H9 (cell line): ENCODE measurements at regions not wholly inside any gene's neighbourhood (a gene's known extent, or its start where the extent isn't known, plus 50 kb on each side); places are given as distances from the start of the nearest gene placed in this dataset.

ENCODE experiments used
- DNase-seq: peaks from one replicate; pipeline ENCODE4 v3.0.0-alpha.2; 2017
- H2AFZ ChIP-seq: one replicate; pipeline ENCODE4 v1.6.1; 2013; ENCODE audit warnings: mild to moderate bottlenecking, low read length, control low read depth, moderate library complexity
- H2AK5ac ChIP-seq: 2 replicates; pipeline ENCODE4 v1.6.1; 2013; ENCODE audit warnings: low read length, control low read depth, mixed read lengths; ENCODE audit not compliant: insufficient read length
- H2BK120ac ChIP-seq: one replicate; pipeline ENCODE4 v1.6.1; 2013; ENCODE audit warnings: low read depth, mild to moderate bottlenecking, low read length, control low read depth, inconsistent platforms; ENCODE audit not compliant: poor library complexity, severe bottlenecking
- H2BK12ac ChIP-seq: 2 replicates; pipeline ENCODE4 v1.6.1; 2013; ENCODE audit warnings: low read length, control low read depth, mixed read lengths, low read depth; ENCODE audit not compliant: insufficient read length
- H2BK15ac ChIP-seq: 2 replicates; pipeline ENCODE4 v1.6.1; 2013; ENCODE audit warnings: low read depth, low read length, control low read depth
- H2BK20ac ChIP-seq: one replicate; pipeline ENCODE4 v1.6.1; 2013; ENCODE audit warnings: low read depth, mild to moderate bottlenecking, low read length, control low read depth, inconsistent platforms; ENCODE audit not compliant: poor library complexity, severe bottlenecking
- H2BK5ac ChIP-seq: 2 replicates; pipeline ENCODE4 v1.6.1; 2013; ENCODE audit warnings: low read length, control low read depth, mixed read lengths; ENCODE audit not compliant: insufficient read length
- H3K14ac ChIP-seq: 2 replicates; pipeline ENCODE4 v1.6.1; 2013; ENCODE audit warnings: low read length, control low read depth; ENCODE audit not compliant: insufficient read depth
- H3K18ac ChIP-seq: 2 replicates; pipeline ENCODE4 v1.6.1; 2013; ENCODE audit warnings: low read depth, mild to moderate bottlenecking, mixed read lengths, low read length, control low read depth; ENCODE audit not compliant: insufficient read length
- H3K23ac ChIP-seq: 2 replicates; pipeline ENCODE4 v1.6.1; 2013; ENCODE audit warnings: low read length, control low read depth, mixed read lengths, low read depth; ENCODE audit not compliant: insufficient read length
- H3K23me2 ChIP-seq: 2 replicates; pipeline ENCODE4 v1.6.1; 2013; ENCODE audit warnings: low read depth, mild to moderate bottlenecking, mixed read lengths, low read length, control low read depth; ENCODE audit not compliant: insufficient read length, poor library complexity, severe bottlenecking
- H3K27ac ChIP-seq: 2 replicates; pipeline ENCODE4 v1.5.1; 2013; ENCODE audit warnings: low read length, control low read depth, mixed read lengths, low read depth; ENCODE audit not compliant: insufficient read length
- H3K27me3 ChIP-seq: 2 replicates; pipeline ENCODE4 v1.6.1; 2013; ENCODE audit warnings: low read length, control low read depth, inconsistent platforms; ENCODE audit not compliant: insufficient read depth
- H3K4ac ChIP-seq: 2 replicates; pipeline ENCODE4 v1.6.1; 2013; ENCODE audit warnings: low read depth, mild to moderate bottlenecking, control low read depth, inconsistent platforms, low read length, moderate library complexity
- H3K4me1 ChIP-seq: 2 replicates; pipeline ENCODE4 v1.6.1; 2013; ENCODE audit warnings: low read length, control low read depth, inconsistent platforms; ENCODE audit not compliant: insufficient read depth
- H3K4me2 ChIP-seq: 2 replicates; pipeline ENCODE4 v1.6.1; 2013; ENCODE audit warnings: low read length, control low read depth, mixed read lengths; ENCODE audit not compliant: insufficient read length, insufficient read depth
- H3K56ac ChIP-seq: 2 replicates; pipeline ENCODE4 v1.6.1; 2013; ENCODE audit warnings: low read depth, mild to moderate bottlenecking, mixed read lengths, low read length, control low read depth; ENCODE audit not compliant: insufficient read length
- H3K79me1 ChIP-seq: 2 replicates; pipeline ENCODE4 v1.6.1; 2013; ENCODE audit warnings: low read depth, mild to moderate bottlenecking, moderate library complexity, low read length, control low read depth, inconsistent platforms; ENCODE audit not compliant: insufficient read depth, poor library complexity, severe bottlenecking
- H3K79me2 ChIP-seq: 2 replicates; pipeline ENCODE4 v1.6.1; 2013; ENCODE audit warnings: low read length, control low read depth, inconsistent platforms; ENCODE audit not compliant: insufficient read depth
- H3K9ac ChIP-seq: 2 replicates; pipeline ENCODE4 v1.6.1; 2013; ENCODE audit warnings: low read length, control low read depth, mixed read lengths; ENCODE audit not compliant: insufficient read length; ENCODE audit errors: extremely low read depth
- H3K9me3 ChIP-seq: one replicate; pipeline ENCODE4 v1.6.1; 2013; ENCODE audit warnings: low read depth, low read length, inconsistent platforms; ENCODE audit not compliant: control insufficient read depth
- H3T11ph ChIP-seq: one replicate; pipeline ENCODE4 v1.6.1; 2013; ENCODE audit warnings: mild to moderate bottlenecking, low read length, control low read depth, inconsistent platforms
- H4K20me1 ChIP-seq: one replicate; pipeline ENCODE4 v1.6.1; 2013; ENCODE audit not compliant: control insufficient read depth, insufficient read length, insufficient read depth
- H4K5ac ChIP-seq: 2 replicates; pipeline ENCODE4 v1.6.1; 2013; ENCODE audit warnings: low read depth, mild to moderate bottlenecking, mixed read lengths, low read length, control low read depth; ENCODE audit not compliant: insufficient read length
- H4K8ac ChIP-seq: replicated peaks from 2 replicates; pipeline ENCODE4 v1.6.1; 2013; ENCODE audit warnings: low read length, control low read depth, mixed read lengths, low read depth; ENCODE audit not compliant: insufficient read length
- H4K91ac ChIP-seq: 2 replicates; pipeline ENCODE4 v1.6.1; 2013; ENCODE audit warnings: low read depth, mild to moderate bottlenecking, moderate library complexity, mixed read lengths, low read length, control low read depth; ENCODE audit not compliant: insufficient read length
- H3K27ac Mint-ChIP-seq, 3 experiments: 2 replicates in 2 of 3; 3 replicates in 1 of 3; pipeline ENCODE4 v1.8.0; 2020 to 2021; ENCODE audit warnings: mixed read lengths in 3 of 3, mild to moderate bottlenecking in 1 of 3, moderate library complexity in 1 of 3
- H3K27me3 Mint-ChIP-seq: 2 replicates; pipeline ENCODE4 v1.8.0; 2021; ENCODE audit warnings: low read depth, mild to moderate bottlenecking, moderate library complexity, mixed read lengths
- H3K36me3 Mint-ChIP-seq, 3 experiments: 2 replicates in 2 of 3; 3 replicates in 1 of 3; pipeline ENCODE4 v1.8.0; 2020 to 2021; ENCODE audit warnings: low read depth in 3 of 3, mixed read lengths in 3 of 3; ENCODE audit not compliant: insufficient read depth in 1 of 3
- H3K4me1 Mint-ChIP-seq, 2 experiments: 2 replicates each; pipeline ENCODE4 v1.8.0; 2020; ENCODE audit warnings: mixed read lengths in 2 of 2
- H3K4me3 Mint-ChIP-seq, 2 experiments: 2 replicates in 1 of 2; 3 replicates in 1 of 2; pipeline ENCODE4 v1.8.0; 2020 to 2021; ENCODE audit warnings: mild to moderate bottlenecking in 2 of 2, mixed read lengths in 2 of 2, moderate library complexity in 1 of 2
- H3K9me3 Mint-ChIP-seq, 2 experiments: 2 replicates in 1 of 2; 3 replicates in 1 of 2; pipeline ENCODE4 v1.8.0; 2020; ENCODE audit warnings: mild to moderate bottlenecking in 2 of 2, mixed read lengths in 2 of 2, moderate library complexity in 1 of 2
- WGBS: extraction: QIAGEN DNeasy Blood & Tissue Kit; methylation state at CpG from one replicate; pipeline ENCODE4 v1.1.7; 2013; ENCODE audit warnings: missing lambda C conversion rate, low lambda C conversion rate, mixed read lengths; ENCODE audit not compliant: insufficient read length; ENCODE audit errors: extremely low coverage; 5-methylcytosine and 5-hydroxymethylcytosine counted together
- TF ChIP-seq, protein P1 (sequence below): fragments of 200-600 bp; sonication (generic); conservative IDR thresholded peaks from 3 replicates; pipeline ENCODE4 v1.8.0; 2021; ENCODE audit warnings: antibody characterized with exemption, mild to moderate bottlenecking

DNA sequence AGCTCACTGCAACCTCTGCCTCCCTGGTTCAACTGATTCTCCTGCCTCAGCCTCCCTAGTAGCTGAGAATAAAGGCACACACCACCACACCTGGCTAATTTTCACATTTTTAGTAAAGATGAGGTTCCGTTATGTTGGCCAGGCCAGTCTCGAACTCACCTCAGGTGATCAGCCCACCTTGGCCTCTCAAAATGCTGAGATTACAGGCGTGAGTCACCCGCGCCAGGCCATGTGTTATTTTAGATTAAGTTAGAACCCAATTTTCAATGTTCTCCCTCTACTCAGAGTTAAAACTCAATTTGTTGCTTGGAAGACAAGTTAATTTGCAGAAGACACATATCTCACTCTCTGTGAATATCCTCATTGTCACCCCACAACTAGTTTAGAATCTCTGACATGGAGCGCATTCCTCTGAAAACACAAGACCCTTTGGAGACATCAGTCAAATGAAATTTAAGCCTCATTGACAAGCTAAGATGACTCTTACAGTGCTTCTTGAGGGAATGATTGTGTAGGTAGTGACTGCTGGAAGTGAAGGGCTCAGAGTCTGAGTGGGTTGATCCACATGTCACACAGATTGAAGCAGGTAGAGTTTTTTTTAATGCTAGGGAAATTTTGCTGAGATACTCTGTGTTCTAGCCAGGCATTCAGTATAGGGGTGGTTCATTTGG is 60.6 kb upstream of the FRMD4B start:
- H2BK12ac ChIP-seq, result no peak overlapping the region
- Mint-ChIP-seq H3K36me3 (peaks cover 0 to 13% (median 0%) of the 10 kb centered on the region in 3 experiments; a peak in 3 of 7 replicates), H3K4me3 (no peak overlapping the region), H3K9me3 (peaks cover 5 to 8% of the 10 kb centered on the region in 2 experiments; a peak in 4 of 5 replicates), H3K4me1 (peaks cover 10 to 21% of the 10 kb centered on the region in 2 experiments), H3K27me3 (no peaks in the 10 kb centered on the region), H3K27ac (no peak overlapping the region; a peak in 1 of 7 replicates)
- no peak overlapping the region for H2BK5ac ChIP-seq
- H3K79me2 ChIP-seq, result no peaks in the 10 kb centered on the region
- no peak overlapping the region for H2AK5ac ChIP-seq
- no peak overlapping the region for H3K23ac ChIP-seq
- WGBS, result no CpG with 5 or more reads among the region's 6 CpGs
- H2AFZ ChIP-seq, result no peak overlapping the region
- no peak for DNase-seq
- no peak overlapping the region for H3K18ac ChIP-seq
- no peak overlapping the region for H3T11ph ChIP-seq
- TF ChIP-seq, protein P1, sequence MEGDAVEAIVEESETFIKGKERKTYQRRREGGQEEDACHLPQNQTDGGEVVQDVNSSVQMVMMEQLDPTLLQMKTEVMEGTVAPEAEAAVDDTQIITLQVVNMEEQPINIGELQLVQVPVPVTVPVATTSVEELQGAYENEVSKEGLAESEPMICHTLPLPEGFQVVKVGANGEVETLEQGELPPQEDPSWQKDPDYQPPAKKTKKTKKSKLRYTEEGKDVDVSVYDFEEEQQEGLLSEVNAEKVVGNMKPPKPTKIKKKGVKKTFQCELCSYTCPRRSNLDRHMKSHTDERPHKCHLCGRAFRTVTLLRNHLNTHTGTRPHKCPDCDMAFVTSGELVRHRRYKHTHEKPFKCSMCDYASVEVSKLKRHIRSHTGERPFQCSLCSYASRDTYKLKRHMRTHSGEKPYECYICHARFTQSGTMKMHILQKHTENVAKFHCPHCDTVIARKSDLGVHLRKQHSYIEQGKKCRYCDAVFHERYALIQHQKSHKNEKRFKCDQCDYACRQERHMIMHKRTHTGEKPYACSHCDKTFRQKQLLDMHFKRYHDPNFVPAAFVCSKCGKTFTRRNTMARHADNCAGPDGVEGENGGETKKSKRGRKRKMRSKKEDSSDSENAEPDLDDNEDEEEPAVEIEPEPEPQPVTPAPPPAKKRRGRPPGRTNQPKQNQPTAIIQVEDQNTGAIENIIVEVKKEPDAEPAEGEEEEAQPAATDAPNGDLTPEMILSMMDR, result no peak
- no peak overlapping the region for H2BK15ac ChIP-seq
- no peak overlapping the region for H3K27ac ChIP-seq
- H3K9ac ChIP-seq, result no peak overlapping the region
- H3K79me1 ChIP-seq, result no peaks in the 10 kb centered on the region
- no peak overlapping the region for H3K4ac ChIP-seq
- H3K9me3 ChIP-seq, result peaks cover 4% of the 10 kb centered on the region
- no peaks in the 10 kb centered on the region for H3K23me2 ChIP-seq
- H4K5ac ChIP-seq, result no peak overlapping the region
- no peak overlapping the region for H2BK120ac ChIP-seq
- no peak overlapping the region for H4K8ac ChIP-seq
- no peaks in the 10 kb centered on the region for H3K27me3 ChIP-seq
- no peak overlapping the region for H3K56ac ChIP-seq
- no peaks in the 10 kb centered on the region for H4K20me1 ChIP-seq
- H4K91ac ChIP-seq, result no peak overlapping the region
- no peak overlapping the region for H3K4me2 ChIP-seq
- no peak overlapping the region for H3K14ac ChIP-seq
- no peak overlapping the region for H2BK20ac ChIP-seq
- no peaks in the 10 kb centered on the region; the same call in 1 of the 2 replicates for H3K4me1 ChIP-seq
